Activated CD4-positive, alpha-beta T cell treated with anti-CD3 and anti-CD28 coated beads for 48 hours (primary cell): ENCODE measurements at regions not wholly inside any gene's neighbourhood (a gene's known extent, or its start where the extent isn't known, plus 50 kb on each side); places are given as distances from the start of the nearest gene placed in this dataset.

Source experiments
- DNase-seq: peaks from one replicate; pipeline ENCODE4 v3.0.0-alpha.2; 2020

DNA sequence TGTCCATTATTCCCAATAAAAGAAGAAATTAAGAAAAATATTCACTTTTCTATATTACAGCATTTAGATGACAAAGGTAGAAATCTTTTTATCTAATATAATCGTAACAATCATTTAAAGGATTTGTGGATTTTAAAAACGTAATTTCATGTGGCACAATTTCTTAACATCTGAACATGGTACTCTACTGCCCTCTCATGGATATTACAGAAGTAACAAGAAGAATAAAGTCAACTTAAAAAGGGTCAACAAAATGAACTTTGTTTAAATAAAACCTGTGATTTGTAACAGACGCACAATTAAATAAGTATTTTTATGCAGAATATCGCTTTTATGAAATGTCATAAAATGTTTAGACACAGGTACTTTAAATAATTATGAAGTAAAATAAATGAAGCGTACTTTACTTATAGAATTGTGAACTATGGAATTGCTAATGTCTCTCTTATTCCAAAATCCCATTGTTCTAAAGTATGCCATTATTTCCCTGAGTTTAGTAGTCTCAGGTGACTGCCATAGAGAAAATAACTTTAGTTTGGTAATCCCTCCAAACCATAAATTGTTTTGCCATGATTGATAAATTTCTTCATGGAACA lies 366.8 kb upstream of the ZNF385D start:
- DNase-seq: no peak

DNA sequence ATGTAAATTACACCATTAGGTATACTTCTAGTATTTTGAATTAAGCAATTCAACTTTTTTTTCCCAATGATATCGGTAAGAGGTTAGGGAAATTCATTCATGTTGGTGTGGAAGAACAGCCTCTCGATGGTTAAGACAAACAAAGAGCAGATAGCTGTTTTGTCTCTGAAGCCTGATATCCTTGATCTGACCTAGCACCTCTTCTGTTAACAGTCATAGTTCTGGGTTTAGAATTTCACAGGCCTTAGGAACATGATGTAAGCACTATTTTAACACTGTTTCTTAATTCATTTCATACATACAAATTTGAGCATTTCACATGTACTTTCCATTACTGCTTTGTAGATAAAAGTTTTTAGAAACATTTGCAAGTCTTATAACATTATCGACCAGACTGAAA lies 367.5 kb upstream of the ZNF385D start:
- DNase-seq: no peak

DNA sequence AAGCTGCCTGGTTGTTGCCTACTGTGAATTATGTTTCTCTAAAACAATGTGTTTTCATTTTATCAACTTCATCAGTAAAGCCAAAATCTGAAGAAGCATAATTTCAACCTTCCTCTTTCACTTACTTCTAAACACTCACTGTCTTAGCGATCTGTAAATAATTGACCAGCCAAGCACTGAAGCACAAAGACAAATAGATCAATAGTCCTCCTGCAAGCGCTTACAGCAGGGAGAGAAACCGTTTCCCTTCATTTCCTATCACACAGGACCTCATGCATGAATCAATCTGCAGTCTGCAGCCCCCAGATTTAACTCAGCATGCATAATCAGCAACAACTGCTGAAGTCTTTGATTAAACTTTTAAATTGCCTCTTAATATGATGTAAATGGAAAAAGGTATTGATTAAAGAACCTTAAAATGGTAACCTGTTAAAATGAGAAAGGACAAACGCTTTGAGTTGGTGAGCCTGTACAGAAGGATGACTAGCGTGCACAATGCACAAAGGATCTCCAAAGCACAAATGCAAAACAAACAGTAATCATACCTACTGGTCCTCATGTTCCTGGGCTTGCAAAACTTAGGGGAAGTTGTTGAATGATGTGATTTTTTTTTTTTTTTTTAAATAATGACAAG lies 370.2 kb upstream of the ZNF385D start:
- DNase-seq: no peak

DNA sequence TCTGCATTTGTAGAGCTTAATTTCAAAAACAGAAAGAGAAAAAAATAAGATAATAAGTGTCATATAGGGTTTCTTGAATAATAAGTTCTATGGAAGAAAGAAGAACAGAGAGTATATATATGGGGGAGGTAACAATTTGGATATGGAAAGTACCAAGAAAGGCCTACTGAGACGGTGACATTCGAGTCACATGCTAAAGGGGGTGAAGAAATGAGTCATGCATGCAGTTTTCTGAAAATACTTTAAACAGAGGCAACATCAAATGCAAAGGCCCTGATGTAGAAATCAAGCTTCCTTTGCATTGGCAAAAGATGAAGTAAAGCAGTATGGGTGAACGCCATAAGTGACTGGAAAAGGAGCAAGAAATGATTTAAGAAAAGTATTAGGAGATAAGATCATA lies 371.6 kb upstream of the ZNF385D start:
- no peak for DNase-seq

DNA sequence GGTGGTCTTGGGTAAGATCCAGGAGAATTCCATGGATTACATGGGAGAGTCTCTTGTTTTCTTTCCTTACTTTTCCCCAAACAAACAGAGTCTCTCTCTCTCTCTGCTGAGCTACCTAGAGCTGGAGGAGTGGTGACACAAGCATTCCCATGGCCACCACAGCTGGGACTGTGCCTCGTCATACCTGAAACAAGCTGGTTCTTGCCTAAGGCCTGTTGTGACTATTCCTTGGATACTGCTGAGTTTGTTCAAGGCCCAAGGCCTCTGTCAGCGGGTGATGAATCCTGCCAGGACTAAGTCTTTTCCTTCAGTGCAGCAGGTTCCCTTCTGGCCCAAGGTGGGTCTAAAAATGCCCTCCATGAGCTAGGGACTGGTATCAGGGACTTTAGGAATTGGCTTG lies 378.1 kb upstream of the ZNF385D start:
- DNase-seq: no peak

DNA sequence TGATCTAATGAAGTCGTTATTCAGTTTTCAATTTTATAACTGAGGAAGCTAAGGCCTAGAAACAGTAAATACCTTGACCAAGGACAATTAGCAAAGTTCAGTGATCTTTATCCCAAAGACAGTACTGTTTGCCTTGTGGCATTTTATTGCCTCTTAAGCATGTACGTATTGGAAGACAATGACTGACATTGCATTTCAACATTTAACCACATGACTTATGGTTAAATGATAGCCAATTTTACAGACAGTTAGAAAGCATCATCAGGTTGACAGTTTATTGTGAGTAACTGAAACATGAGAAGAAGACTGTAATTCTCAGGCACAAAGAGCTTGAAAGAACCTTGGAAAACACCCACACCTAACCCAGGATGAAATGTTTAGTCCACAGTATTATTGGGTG lies 390.8 kb upstream of the ZNF385D start:
- no peak for DNase-seq

DNA sequence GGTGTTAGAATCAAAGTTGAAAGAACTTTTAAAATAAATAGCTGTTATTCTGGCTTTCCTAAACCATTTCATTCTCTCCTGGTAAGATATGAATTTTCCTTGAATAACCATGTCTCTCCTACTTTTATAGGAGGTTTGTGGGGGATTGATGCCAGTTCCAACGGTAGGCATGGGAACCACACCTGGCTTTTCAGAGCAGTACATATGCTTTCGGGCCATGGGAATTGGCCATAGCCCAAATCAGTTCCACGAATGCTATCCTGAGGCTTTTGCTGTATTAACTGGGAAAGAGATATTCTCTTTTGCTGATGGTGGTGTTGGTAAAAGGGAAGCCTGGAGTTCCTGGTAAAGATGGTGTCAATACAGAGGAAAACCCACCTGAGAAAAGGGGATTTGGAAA lies 396.2 kb upstream of the ZNF385D start:
- DNase-seq: no peak

DNA sequence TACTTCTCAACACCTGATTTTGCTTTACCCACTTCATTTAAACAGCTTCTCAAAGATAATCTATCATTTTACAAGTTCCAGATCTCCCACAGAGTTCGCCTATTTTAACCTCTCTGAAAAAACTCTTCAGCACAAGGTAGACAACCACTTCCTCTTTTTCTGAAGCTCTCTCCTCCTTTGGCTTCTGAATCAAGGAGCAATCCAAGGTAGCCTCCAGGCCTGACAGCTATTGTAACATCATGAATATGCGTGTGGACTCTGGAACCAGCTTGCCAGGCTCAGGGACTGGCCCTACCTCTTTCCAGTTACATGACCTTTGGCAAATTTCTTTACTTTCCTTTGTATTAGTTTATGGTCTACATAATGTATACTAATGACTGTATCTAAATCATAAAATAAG lies 405.9 kb upstream of the ZNF385D start:
- no peak for DNase-seq

DNA sequence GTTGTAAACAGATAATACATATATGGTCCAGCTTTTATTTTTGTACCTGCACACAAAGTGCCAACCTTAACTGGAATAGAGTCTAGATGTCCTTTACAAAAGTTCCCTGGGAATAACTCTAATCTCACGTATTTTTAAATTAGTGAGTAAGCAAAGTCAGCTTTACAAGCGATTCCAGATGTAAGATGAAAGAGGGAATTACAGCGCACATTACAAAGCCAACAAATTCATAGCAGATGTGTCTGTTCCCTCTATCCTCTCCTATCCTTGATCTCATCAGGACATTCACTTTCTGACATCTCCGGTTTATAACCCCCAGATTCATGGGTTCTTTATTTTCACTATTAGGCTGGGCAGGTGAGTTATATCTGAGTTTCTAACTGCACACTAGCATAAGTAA lies 406.8 kb upstream of the ZNF385D start:
- DNase-seq: no peak

DNA sequence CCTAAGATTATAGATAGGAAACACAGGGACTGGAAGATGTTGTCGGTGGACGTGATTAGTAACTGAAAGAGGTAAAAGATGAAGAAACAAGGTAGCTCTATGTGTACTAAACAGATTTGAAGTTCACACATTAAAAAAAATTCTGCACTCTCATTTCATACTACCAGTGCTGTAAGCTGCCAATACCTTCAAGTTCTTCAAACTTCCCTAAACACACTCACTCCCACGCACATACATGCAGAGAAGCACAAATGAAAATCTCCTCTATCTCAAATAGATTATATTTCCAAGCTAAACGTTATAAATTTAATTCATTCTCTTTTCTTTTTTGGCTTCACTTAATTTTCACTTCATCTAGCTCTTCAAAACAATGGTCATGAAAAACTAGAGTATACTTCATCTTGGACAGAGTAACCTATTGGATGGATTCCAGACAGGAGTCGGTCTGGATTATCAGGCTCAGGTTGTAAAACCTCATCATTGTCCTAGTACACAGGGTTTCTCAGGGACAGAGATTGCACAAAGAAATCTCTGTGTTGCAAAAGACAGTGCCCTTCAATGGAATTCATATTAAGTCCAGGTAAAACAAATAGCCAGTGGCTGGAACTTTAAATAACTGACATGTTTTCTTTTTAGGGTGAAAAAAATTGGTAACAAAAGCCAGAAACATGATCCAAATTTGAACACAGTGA lies 408.1 kb upstream of the ZNF385D start:
- DNase-seq: no peak

DNA sequence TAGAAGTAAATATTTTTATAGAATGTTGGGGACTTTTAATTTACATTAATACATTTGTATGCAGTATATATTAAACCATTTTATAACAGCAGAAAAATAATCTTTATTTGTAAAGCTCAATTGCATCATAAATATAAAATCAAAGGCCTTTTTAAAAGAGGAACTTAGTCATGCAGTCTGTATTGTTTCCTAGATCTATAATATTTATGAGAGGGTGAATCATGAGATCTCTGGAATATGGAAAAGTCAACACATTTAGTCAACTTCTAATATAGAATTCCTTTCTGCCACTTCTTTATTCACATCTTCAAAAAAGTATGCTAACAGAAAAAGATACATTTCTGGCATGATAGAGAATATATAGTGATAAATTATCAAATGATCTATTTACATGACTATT lies 410.3 kb upstream of the ZNF385D start:
- DNase-seq: no peak

DNA sequence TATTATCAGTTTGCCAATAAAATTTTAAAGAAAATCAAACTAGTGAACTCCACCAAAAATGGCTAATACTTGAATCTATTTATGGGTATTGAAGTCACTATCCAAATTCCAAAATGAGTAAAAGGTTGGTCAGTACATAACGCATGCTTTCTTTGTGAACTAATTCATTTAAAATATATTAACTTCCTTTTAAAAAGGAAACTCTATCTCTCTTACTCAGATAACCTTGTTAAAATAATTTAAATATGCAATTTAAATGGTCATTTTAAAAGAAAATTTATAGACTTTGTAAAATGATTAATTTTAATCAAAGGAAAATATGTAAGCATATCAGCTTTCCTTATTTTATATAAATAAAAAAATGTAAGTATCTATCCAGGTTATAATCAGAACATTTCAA lies 419.4 kb upstream of the ZNF385D start:
- no peak for DNase-seq

DNA sequence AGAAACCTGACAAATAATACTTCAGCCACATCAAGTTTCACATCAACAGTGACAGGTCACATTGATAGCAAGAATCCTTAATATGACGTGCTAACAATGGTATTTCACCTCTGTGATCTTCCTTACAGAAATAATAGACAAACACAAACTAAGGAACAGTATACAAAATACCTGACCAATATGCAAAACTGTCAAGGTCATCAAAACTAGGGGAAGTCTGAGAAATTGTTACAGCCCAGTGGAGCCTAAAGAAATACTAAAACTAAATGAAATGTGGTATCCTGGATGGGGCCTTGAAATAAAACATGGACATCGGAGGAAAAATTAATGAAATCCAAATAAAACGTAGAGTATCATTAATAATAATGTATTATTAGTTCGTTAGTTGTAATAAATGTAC lies 422.0 kb upstream of the ZNF385D start:
- no peak for DNase-seq

DNA sequence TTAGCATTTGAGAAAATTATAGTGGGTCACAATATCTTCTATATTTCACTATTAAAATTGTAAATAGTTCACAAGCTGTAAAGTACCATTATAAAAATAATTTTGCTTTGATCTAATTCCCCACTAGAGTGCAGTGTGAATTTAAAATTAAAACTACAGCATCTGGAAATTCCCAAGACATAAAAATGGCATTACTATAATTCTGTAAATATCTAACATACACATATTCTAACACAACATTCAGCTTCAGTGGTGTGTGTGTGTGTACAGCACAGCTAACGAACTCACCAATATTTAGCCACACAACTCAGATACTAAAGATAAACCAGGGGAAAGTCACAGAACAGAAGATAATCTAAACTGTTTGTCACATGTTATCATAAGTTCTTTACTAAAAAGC lies 424.9 kb upstream of the ZNF385D start:
- DNase-seq: no peak

DNA sequence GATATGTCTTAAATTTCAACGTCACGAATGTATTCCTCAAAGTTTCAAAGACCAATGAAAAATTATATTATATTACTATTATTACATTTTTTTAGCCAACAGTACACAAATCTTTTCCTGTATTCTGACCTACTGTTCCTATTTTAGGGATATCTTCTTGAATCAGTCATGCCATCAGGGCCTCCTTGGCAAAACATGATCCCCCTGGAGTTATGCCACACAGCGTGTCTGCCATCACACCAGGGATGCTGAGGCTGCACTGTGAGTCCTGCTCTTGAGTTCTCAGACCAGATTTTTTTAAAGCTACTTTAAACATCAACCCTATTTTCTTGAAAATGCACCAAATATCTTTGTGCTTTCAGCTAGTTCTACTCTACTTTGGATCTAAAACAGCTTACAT lies 425.9 kb upstream of the ZNF385D start:
- no peak for DNase-seq

DNA sequence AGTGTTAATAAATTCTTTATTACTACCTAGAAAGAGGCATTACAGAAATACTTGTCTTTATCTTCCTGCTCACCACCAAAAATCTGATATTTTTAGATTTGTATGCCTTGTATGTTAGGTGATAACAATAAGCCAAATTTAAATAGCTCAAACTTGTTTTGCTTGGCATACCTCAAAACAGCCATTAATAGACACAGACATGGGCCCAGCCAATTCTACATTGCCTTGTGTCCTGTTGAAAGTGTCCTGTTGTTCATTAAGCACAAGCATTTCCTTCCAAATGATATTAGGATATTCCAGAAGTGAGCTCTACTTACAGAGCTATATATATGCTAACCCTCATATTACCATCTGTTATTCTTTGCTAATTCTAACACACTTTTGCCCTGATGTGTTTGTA lies 438.6 kb upstream of the ZNF385D start:
- DNase-seq: no peak

DNA sequence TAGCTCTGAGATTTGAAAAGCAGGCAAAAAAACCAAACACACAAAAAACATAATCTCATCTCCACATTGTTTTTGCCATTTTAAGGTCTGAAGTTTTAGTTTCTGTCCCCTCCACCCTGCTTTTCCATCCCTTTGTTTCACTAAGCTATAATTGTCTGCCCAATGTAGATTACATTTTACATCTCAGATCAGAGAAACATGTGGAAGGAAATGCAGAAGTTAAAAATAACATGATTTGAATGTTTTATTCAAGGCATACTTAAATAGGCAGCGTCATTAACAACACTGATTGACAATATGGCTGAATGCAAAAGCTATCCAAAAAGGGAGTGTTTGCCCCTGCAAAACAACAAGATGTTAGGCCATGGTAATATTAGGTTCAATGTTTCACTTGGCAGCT lies 448.1 kb upstream of the ZNF385D start:
- DNase-seq: no peak

DNA sequence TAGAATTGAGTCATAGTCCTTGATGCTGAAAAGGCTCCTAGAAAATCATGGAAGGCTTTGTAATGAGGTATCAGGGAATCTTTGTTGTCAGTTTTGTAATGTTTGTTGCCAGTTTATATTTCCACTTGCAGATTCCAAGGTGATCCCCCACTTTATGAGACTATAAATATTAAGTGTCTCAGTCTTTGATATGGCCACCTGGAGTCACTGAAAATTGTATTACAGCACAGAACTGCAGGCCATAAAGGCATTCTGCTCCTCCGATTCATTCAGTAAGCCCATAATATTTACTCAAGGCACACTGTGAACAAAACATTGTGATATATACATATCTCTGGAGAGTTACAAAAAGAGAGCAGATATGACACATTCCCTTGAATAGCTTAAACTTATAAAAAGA lies 457.8 kb upstream of the ZNF385D start:
- DNase-seq: no peak

DNA sequence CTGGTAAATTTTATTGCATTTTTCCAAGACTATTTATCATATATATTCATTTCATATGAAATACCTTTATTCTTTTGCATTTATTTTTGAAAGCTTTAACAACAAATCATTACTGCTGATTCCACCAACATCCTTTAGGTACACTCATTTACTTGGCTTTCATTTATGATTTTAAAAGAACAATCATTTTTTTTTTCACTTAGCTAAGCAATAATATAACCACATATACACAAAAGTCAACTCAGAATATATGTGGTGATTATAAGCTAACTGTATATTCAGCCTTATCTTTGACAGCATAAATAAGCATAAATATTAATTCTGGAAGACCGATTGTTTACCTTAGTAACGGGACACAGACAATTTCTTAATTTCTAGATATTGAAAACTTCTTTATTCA lies 458.6 kb upstream of the ZNF385D start:
- no peak for DNase-seq

DNA sequence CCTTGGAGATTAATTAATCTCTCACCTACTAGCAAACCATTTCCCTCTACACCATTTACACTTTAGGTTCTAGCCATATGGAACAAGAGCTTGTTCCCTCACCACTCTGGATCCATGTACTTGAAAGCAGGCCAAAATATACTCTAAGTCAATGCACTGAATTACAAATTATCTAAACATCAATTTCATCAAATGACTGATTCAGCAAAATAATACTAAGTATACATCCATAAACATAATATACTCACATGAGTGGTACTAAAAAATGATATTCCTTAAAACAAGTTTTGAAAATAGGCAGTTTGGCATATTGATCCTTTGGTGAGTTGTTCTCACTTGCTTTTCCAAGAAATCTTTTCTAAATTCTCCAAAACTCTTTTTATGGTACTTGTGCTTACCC lies 459.7 kb upstream of the ZNF385D start:
- no peak for DNase-seq

DNA sequence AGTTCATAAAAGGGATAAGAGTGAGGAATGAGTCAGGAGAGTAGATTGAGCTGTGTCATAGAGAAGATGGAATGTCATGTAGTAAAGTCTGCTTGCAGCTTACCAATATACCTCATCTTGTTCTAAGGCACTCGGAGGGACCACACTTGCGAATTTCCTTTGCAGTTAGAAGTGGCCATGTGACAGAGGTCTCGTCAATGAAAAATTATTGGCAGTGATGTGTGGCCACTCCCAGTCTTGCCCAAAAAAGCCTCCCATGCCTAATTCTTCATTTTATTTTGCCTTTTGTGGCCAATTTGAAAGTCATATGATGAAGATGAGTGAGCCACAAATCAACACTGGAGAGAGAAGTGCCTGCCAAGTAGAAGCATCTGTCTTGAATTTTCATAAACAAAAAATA lies 465.6 kb upstream of the ZNF385D start:
- DNase-seq: no peak

DNA sequence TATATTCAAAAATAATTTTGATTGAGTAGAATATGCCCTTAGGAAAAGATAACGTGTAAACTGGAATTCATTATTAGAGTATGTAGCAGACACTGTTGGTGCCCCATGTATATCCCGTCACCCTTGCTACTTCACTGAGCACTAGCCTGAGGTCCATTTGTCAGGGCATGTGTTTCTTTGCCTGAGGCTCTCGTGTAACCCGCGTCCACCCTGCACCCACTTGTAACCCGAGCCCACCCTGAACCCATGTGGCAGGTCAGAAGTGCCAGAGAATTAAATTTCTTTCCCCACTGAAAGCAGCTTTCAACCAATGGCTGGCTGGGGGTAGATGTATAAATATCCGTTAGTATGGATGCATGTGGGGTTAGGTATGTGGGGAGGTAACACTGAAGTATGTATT lies 474.2 kb upstream of the ZNF385D start:
- DNase-seq: no peak

DNA sequence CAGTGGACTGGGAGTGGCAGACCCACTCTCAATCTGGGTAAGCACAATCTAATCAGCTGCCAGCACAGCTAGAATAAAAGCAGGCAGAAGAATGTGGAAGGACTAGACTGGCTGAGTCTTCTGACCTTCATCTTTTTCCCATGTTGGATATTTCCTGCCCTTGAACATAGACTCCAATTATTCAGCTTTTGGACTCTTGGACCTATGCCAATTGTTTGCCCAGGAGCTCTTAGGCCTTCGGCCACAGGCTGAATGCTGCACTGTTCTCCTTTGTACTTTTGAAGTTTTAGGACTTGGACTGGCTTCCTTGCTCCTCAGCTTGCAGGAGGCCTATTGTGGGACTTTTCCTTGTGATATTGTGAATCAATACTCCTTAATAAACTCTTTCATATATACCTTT lies 477.7 kb upstream of the ZNF385D start:
- DNase-seq: no peak

DNA sequence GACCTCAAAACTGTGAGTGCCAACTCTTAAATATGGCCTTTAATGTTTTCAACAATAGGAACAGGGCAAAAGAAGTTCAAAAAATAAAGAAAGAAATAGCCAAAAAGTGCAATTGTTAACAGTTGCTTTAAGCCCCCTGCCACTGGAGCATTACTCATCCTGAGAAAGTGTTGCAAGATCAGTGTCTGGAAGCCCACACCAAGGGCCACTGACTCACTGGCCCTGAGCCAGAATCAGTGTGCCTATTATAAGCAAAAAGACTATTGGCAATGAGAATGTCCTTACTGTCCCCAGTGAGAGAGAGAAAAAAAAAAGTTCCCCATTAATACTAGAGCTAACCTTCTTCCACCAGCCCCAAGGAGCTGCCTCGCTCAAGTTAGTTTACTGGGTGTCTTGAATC lies 480.1 kb upstream of the ZNF385D start:
- DNase-seq: no peak
